ENCODE measurements at regions not wholly inside any gene's neighbourhood (a gene's known extent, or its start where the extent isn't known, plus 50 kb on each side); places are given as distances from the start of the nearest gene placed in this dataset.
"Not testable (repeated sequence)": the region's sequence is repeated elsewhere in the genome, so short reads cannot be mapped to it uniquely, and the experiment has no call there.

DNA sequence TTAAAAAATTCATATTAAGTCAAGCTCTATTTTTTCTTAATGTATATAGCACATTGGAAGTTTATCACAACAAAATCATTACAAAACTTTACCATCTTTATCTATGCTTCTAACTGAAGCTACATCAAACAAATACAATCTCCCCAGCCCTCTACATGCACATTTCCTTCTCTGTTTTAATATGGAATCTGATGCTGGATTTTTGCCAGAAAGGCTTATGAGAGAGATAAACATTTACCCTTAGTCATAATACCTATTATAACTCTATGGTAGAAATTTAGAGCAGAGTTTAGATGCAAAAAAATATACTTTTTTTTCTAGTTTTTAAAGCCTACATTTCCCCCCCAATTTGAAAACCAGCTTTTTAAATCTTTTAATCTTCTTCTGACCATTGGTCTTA, 1198.6 kb downstream of the GATA3 start:
- no peak for DNase-seq (ENCODE audit: low read depth in 6 of 9, low spot score in 9 of 9)
- Histone ChIP-seq H3K4me1 (ENCODE audit: control insufficient read depth in 2 of 2, insufficient read depth in 2 of 2, low read length in 2 of 2) (no peaks in the 10 kb centered on the region), H3K9me3 (ENCODE audit: control insufficient read depth in 2 of 2, insufficient read depth in 1 of 2, low read length in 1 of 2) (no peaks in the 10 kb centered on the region)

DNA sequence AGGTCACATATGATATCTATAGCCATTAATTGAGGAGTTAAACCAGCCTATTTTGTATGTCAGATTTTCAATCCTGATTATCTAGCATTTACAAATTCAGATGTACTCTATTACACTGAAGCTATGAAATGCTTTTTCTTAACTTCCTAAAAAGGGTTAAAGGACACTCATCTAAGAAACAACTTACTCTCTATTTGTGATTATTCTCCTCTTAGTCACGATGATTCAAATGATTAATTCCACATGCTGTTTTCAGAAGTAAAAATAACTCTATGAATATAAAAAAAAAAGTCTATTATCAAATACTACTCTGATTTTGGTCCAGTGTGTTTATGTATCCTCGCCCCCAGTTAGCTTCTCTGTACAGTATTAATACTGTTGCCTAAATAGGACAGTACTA, 1199.9 kb downstream of the GATA3 start:
- Histone ChIP-seq H3K9me3 (ENCODE audit: control insufficient read depth in 2 of 2, insufficient read depth in 1 of 2, low read length in 1 of 2) (no peaks in the 10 kb centered on the region), H3K27ac (ENCODE audit: low read depth in 1 of 2, low read length in 1 of 2) (no peak overlapping the region), H3K27me3 (ENCODE audit: control insufficient read depth in 2 of 2, insufficient read depth in 1 of 2, low read length in 1 of 2) (no peaks in the 10 kb centered on the region), H3K4me1 (ENCODE audit: control insufficient read depth in 2 of 2, insufficient read depth in 2 of 2, low read length in 2 of 2) (no peaks in the 10 kb centered on the region), H3K36me3 (ENCODE audit: control insufficient read depth in 2 of 2, insufficient read depth in 2 of 2, low read length in 1 of 2) (no peaks in the 10 kb centered on the region), H3K4me3 (ENCODE audit: low read length in 2 of 2) (no peak overlapping the region)
- no peak for DNase-seq (ENCODE audit: low read depth in 6 of 9, low spot score in 9 of 9)
- 87% methylated on average over 2 of the region's 2 CpGs for WGBS

More for the DNA sequence above, 1198.6 kb downstream of the GATA3 start:
- no peaks in the 10 kb centered on the region for H3K27me3 ChIP-seq (ENCODE audit: control insufficient read depth in 2 of 2, insufficient read depth in 1 of 2, low read length in 1 of 2)
- no peaks in the 10 kb centered on the region for H3K36me3 ChIP-seq (ENCODE audit: control insufficient read depth in 2 of 2, insufficient read depth in 2 of 2, low read length in 1 of 2)
- H3K27ac ChIP-seq (ENCODE audit: low read depth in 1 of 2, low read length in 1 of 2) = no peak overlapping the region
- no peak overlapping the region for H3K4me3 ChIP-seq (ENCODE audit: low read length in 2 of 2)

DNA sequence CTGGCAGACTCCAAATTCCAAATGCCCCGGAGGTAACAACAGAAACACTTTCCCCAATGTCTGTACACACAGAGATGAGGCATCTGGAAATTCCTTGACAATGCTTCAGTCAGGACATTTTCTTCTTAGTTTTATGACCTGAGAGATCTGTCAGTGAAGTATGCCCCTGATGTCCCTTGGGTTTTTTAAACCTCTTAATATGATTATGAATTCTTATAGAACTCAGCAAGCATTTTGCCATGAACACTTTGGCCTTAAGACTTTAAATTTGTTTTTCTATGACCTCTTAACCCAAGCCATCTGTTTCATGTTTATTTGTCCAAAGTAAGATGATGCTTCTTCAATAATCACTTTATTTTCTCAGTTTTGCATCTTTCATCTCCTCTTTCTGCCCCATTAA, 1206.2 kb downstream of the GATA3 start:
- no peak for DNase-seq (ENCODE audit: low read depth in 6 of 9, low spot score in 9 of 9)
- Histone ChIP-seq H3K27ac (ENCODE audit: low read depth in 1 of 2, low read length in 1 of 2) (no peak overlapping the region), H3K4me3 (ENCODE audit: low read length in 2 of 2) (no peak overlapping the region), H3K4me1 (ENCODE audit: control insufficient read depth in 2 of 2, insufficient read depth in 2 of 2, low read length in 2 of 2) (no peaks in the 10 kb centered on the region), H3K27me3 (ENCODE audit: control insufficient read depth in 2 of 2, insufficient read depth in 1 of 2, low read length in 1 of 2) (no peaks in the 10 kb centered on the region), H3K36me3 (ENCODE audit: control insufficient read depth in 2 of 2, insufficient read depth in 2 of 2, low read length in 1 of 2) (no peaks in the 10 kb centered on the region), H3K9me3 (ENCODE audit: control insufficient read depth in 2 of 2, insufficient read depth in 1 of 2, low read length in 1 of 2) (no peaks in the 10 kb centered on the region)
- 90% methylated on average over 1 of the region's 1 CpG for WGBS

DNA sequence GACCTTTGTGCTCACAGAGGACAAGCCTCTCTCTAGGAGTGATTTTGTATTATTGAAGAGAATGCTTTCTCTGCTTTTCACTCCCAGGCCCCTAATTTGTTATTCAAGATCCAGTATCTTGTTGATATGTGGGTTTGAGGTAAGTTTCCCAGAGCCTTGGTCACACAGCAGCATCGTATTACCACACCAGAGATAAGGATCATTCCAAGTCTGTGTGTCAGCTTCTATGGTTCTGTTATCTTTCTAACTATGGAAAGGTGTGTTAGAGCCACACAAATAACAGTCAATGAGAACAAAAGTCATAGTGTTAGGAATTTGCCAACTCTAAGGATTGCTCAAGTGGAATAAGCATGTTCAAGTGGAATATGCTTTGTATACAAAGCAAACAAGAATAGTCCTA, 1208.3 kb downstream of the GATA3 start:
- 53% methylated on average over 1 of the region's 1 CpG for WGBS
- no peak for DNase-seq (ENCODE audit: low read depth in 6 of 9, low spot score in 9 of 9)
- Histone ChIP-seq H3K9me3 (ENCODE audit: control insufficient read depth in 2 of 2, insufficient read depth in 1 of 2, low read length in 1 of 2) (no peaks in the 10 kb centered on the region), H3K4me3 (ENCODE audit: low read length in 2 of 2) (no peak overlapping the region), H3K27ac (ENCODE audit: low read depth in 1 of 2, low read length in 1 of 2) (no peak overlapping the region), H3K36me3 (ENCODE audit: control insufficient read depth in 2 of 2, insufficient read depth in 2 of 2, low read length in 1 of 2) (no peaks in the 10 kb centered on the region), H3K27me3 (ENCODE audit: control insufficient read depth in 2 of 2, insufficient read depth in 1 of 2, low read length in 1 of 2) (no peaks in the 10 kb centered on the region), H3K4me1 (ENCODE audit: control insufficient read depth in 2 of 2, insufficient read depth in 2 of 2, low read length in 2 of 2) (no peaks in the 10 kb centered on the region)

DNA sequence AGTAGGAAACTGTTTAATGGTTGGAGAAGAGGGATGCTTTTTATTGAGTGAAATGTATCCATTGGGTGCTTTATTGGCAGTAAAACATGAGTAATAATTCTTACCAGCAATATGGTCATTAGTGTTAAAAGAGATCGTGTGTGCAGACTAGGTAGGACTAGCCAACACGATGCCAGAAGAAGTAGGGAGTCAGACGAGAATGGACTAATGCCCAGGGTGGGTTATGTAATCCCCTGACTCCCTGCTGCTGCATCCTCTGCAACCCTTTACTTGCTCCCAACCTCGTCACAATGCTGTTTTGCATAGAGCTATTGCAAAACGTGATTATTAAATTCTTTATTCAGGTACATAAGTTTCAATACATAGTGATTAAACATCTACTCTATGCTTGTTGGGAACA, 1213.7 kb downstream of the GATA3 start:
- Histone ChIP-seq H3K9me3 (ENCODE audit: control insufficient read depth in 2 of 2, insufficient read depth in 1 of 2, low read length in 1 of 2) (no peaks in the 10 kb centered on the region), H3K4me1 (ENCODE audit: control insufficient read depth in 2 of 2, insufficient read depth in 2 of 2, low read length in 2 of 2) (no peaks in the 10 kb centered on the region), H3K27me3 (ENCODE audit: control insufficient read depth in 2 of 2, insufficient read depth in 1 of 2, low read length in 1 of 2) (no peaks in the 10 kb centered on the region), H3K4me3 (ENCODE audit: low read length in 2 of 2) (no peak overlapping the region), H3K27ac (ENCODE audit: low read depth in 1 of 2, low read length in 1 of 2) (no peak overlapping the region), H3K36me3 (ENCODE audit: control insufficient read depth in 2 of 2, insufficient read depth in 2 of 2, low read length in 1 of 2) (no peaks in the 10 kb centered on the region)
- no peak for DNase-seq (ENCODE audit: low read depth in 6 of 9, low spot score in 9 of 9)
- WGBS = 93% methylated on average over 5 of the region's 5 CpGs

DNA sequence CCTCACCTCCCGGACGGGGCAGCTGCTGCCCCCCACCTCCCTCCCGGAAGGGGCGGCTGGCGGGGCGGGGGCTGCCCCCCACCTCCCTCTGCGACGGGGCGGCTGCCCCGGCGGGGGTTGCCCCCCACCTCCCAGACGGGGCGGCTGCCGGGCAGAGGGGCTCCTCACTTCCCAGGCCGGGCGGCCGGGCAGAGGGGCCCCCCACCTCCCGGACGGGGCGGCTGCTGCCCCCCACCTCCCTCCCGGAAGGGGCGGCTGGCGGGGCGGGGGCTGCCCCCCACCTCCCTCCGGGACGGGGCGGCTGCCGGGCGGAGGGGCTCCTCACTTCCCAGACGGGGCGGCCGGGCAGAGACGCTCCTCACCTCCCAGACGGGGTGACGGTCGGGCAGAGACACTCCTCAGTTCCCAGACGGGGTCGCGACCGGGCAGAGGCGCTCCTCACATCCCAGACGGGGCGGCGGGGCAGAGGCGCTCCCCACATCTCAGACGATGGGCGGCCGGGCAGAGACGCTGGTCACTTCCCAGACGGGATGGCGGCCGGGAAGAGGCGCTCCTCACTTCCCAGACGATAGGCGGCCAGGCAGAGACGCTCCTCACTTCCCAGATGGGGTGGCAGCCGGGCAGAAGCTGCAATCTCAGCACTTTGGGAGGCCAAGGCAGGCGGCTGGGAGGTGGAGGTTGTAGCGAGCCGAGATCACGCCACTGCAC, 1218.8 kb downstream of the GATA3 start:
- 99% methylated on average over 61 of the region's 61 CpGs for WGBS

DNA sequence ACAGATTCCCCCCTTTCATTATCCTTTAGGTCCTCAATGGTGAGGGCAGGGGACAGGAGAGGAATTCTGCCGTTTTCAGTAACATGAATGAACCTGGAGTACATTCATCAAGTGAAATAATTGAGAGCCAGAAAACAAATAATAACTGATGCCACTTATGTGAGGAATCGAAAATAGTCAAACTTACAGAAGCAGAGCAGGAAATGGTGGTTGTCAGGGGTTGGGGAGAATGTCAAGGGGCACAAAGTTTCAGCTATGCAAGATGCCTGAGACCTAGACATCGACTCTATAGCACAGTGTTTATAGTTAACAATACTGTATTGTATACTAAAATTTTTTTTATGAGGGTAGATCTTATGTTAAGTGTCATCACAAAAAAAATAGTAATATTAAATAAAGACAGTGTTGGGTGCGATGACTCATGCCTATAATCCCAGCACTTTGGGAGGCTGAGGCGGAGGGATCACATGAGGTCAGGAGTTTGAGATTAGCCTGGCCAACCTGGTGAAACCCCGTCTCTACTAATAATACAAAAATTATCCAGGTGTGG, 1219.8 kb downstream of the GATA3 start:
- Histone ChIP-seq H3K9me3 (ENCODE audit: control insufficient read depth in 2 of 2, insufficient read depth in 1 of 2, low read length in 1 of 2) (no peaks in the 10 kb centered on the region), H3K36me3 (ENCODE audit: control insufficient read depth in 2 of 2, insufficient read depth in 2 of 2, low read length in 1 of 2) (no peaks in the 10 kb centered on the region), H3K27me3 (ENCODE audit: control insufficient read depth in 2 of 2, insufficient read depth in 1 of 2, low read length in 1 of 2) (no peaks in the 10 kb centered on the region), H3K27ac (ENCODE audit: low read depth in 1 of 2, low read length in 1 of 2) (no peak overlapping the region), H3K4me1 (ENCODE audit: control insufficient read depth in 2 of 2, insufficient read depth in 2 of 2, low read length in 2 of 2) (no peaks in the 10 kb centered on the region), H3K4me3 (ENCODE audit: low read length in 2 of 2) (no peak overlapping the region)
- 86% methylated on average over 6 of the region's 6 CpGs for WGBS
- no peak for DNase-seq (ENCODE audit: low read depth in 6 of 9, low spot score in 9 of 9)

More for the DNA sequence above, 1218.8 kb downstream of the GATA3 start:
- H3K36me3 ChIP-seq (ENCODE audit: control insufficient read depth in 2 of 2, insufficient read depth in 2 of 2, low read length in 1 of 2); H3K9me3 ChIP-seq (ENCODE audit: control insufficient read depth in 2 of 2, insufficient read depth in 1 of 2, low read length in 1 of 2); H3K27ac ChIP-seq (ENCODE audit: low read depth in 1 of 2, low read length in 1 of 2); H3K4me3 ChIP-seq (ENCODE audit: low read length in 2 of 2); H3K27me3 ChIP-seq (ENCODE audit: control insufficient read depth in 2 of 2, insufficient read depth in 1 of 2, low read length in 1 of 2); DNase-seq (ENCODE audit: low read depth in 6 of 9, low spot score in 9 of 9); H3K4me1 ChIP-seq (ENCODE audit: control insufficient read depth in 2 of 2, insufficient read depth in 2 of 2, low read length in 2 of 2): not testable (repeated sequence)

DNA sequence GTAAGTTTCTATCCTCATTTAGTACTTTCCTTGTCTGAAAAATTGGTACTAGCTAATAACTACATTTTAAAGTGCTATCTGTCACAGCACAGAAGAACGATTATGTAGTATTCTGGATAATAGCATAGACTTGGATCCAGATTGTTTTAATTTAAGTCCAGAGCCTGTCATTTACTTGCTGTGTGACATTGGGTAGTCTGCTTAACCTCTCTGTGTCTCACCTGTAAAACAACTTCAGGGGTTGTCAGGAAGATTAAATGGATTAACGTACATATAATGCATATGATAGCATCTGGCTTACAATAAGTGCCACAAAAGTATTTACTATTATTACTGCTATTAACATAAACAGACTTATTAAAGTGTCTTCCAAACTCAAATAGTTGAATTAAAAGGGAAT, 1221.4 kb downstream of the GATA3 start:
- 97% methylated on average over 2 of the region's 2 CpGs for WGBS

DNA sequence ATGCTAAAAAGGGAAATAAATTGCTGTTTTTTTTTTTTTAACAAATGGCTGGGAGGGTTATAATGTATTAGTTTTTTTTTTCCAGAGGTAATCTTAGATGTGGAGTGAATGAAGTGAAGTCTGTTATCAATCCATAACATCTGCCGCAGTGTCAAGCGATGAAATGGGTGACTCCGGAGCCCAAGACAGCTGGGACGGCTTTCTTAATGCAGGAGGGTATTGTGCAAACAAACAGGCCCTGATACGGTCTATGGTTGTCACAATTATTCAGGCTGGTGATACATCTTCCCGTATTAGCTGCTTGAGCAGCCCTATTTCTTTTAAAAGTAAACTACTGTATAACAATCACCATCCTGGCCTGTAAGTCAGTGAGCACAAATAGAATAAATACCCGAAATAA, 1231.2 kb downstream of the GATA3 start:
- Histone ChIP-seq H3K27me3 (ENCODE audit: control insufficient read depth in 2 of 2, insufficient read depth in 1 of 2, low read length in 1 of 2) (no peaks in the 10 kb centered on the region), H3K9me3 (ENCODE audit: control insufficient read depth in 2 of 2, insufficient read depth in 1 of 2, low read length in 1 of 2) (no peaks in the 10 kb centered on the region), H3K36me3 (ENCODE audit: control insufficient read depth in 2 of 2, insufficient read depth in 2 of 2, low read length in 1 of 2) (no peaks in the 10 kb centered on the region), H3K27ac (ENCODE audit: low read depth in 1 of 2, low read length in 1 of 2) (no peak overlapping the region), H3K4me1 (ENCODE audit: control insufficient read depth in 2 of 2, insufficient read depth in 2 of 2, low read length in 2 of 2) (no peaks in the 10 kb centered on the region), H3K4me3 (ENCODE audit: low read length in 2 of 2) (no peak overlapping the region)
- DNase-seq (ENCODE audit: low read depth in 6 of 9, low spot score in 9 of 9) = no peak
- WGBS = 85% methylated on average over 7 of the region's 7 CpGs

More for the DNA sequence above, 1221.4 kb downstream of the GATA3 start:
- H3K36me3 ChIP-seq (ENCODE audit: control insufficient read depth in 2 of 2, insufficient read depth in 2 of 2, low read length in 1 of 2) = no peaks in the 10 kb centered on the region
- DNase-seq (ENCODE audit: low read depth in 6 of 9, low spot score in 9 of 9) = no peak
- no peak overlapping the region for H3K4me3 ChIP-seq (ENCODE audit: low read length in 2 of 2)
- no peaks in the 10 kb centered on the region for H3K4me1 ChIP-seq (ENCODE audit: control insufficient read depth in 2 of 2, insufficient read depth in 2 of 2, low read length in 2 of 2)
- no peak overlapping the region for H3K27ac ChIP-seq (ENCODE audit: low read depth in 1 of 2, low read length in 1 of 2)
- no peaks in the 10 kb centered on the region for H3K9me3 ChIP-seq (ENCODE audit: control insufficient read depth in 2 of 2, insufficient read depth in 1 of 2, low read length in 1 of 2)
- no peaks in the 10 kb centered on the region for H3K27me3 ChIP-seq (ENCODE audit: control insufficient read depth in 2 of 2, insufficient read depth in 1 of 2, low read length in 1 of 2)
